Panc1 (cell line): ENCODE measurements at regions not wholly inside any gene's neighbourhood (a gene's known extent, or its start where the extent isn't known, plus 50 kb on each side); places are given as distances from the start of the nearest gene placed in this dataset.

ENCODE experiments used
- ATAC-seq: fragments of 200-7000 bp; cut with Tn5 transposase; 2 replicates; pipeline ENCODE4 v1.9.1; 2020; ENCODE audit warnings: mild to moderate bottlenecking, moderate library complexity
- BruUV-seq: library from RNA; stranded (reverse); fragments of 400-500 nt; replicated peaks from 2 replicates; lab custom pipeline; 2021; lab: Mats Ljungman, UMichigan
- CTCF ChIA-PET: fragments of 300-600 bp; sonication (Branson Sonifier 250); formaldehyde crosslinking; loops from one replicate; lab custom pipeline; 2022; ENCODE audit warnings: antibody characterized with exemption; lab: Charles Lee
- POLR2A ChIA-PET: fragments of 300-600 bp; sonication (Branson Sonifier 250); formaldehyde crosslinking; loops from one replicate; lab custom pipeline; 2022; ENCODE audit warnings: antibody characterized with exemption; lab: Charles Lee
- DNase-seq: peaks from one replicate; pipeline ENCODE4 v3.0.0-alpha.2; 2010; ENCODE audit warnings: low read depth, low spot score
- H3K27ac ChIP-seq: 2 replicates; pipeline ENCODE4 v1.5.1; 2011; ENCODE audit warnings: mild to moderate bottlenecking, low read length, inconsistent platforms
- H3K27me3 ChIP-seq: fragments of 200-500 bp; sonication (Bioruptor generic); 2 replicates; pipeline ENCODE4 v1.6.0; 2014; ENCODE audit warnings: low read length, inconsistent platforms; ENCODE audit not compliant: control insufficient read depth, insufficient read depth
- H3K36me3 ChIP-seq: fragments of 200-500 bp; sonication (Bioruptor generic); 2 replicates; pipeline ENCODE4 v1.5.1; 2014; ENCODE audit warnings: inconsistent platforms, mild to moderate bottlenecking, low read length, moderate library complexity; ENCODE audit not compliant: control insufficient read depth, insufficient read depth
- H3K4me1 ChIP-seq: 2 replicates; pipeline ENCODE4 v1.5.1; 2011; ENCODE audit warnings: inconsistent platforms, mild to moderate bottlenecking, low read length, moderate library complexity; ENCODE audit not compliant: control insufficient read depth, insufficient read depth
- H3K4me3 ChIP-seq, 2 experiments: 2 replicates each; pipeline ENCODE4 v1.5.1; 2011 to 2012; ENCODE audit warnings: low read depth in 2 of 2, low read length in 2 of 2, mild to moderate bottlenecking in 2 of 2, inconsistent platforms in 1 of 2, moderate library complexity in 1 of 2
- H3K9me3 ChIP-seq: fragments of 200-500 bp; sonication (Bioruptor generic); 2 replicates; pipeline ENCODE4 v1.5.1; 2014; ENCODE audit warnings: low read depth, mild to moderate bottlenecking, inconsistent platforms, low read length, moderate library complexity; ENCODE audit not compliant: control insufficient read depth, insufficient read depth
- CTCF ChIP-seq: fragments of 450-650 bp; IDR thresholded peaks from 2 replicates; pipeline ENCODE4 v1.5.1; 2017; ENCODE audit warnings: mild to moderate bottlenecking
- POLR2AphosphoS5 ChIP-seq: IDR thresholded peaks from 2 replicates; pipeline ENCODE4 v1.6.1; 2012; ENCODE audit warnings: mild to moderate bottlenecking, low read depth, low read length, moderate library complexity
- REST ChIP-seq, 2 experiments: IDR thresholded peaks; 2 replicates each; pipeline ENCODE4 v1.6.1; 2011 to 2012; ENCODE audit warnings: low read depth in 2 of 2, control low read depth in 1 of 2, low read length in 1 of 2, mild to moderate bottlenecking in 1 of 2, moderate library complexity in 1 of 2; ENCODE audit not compliant: insufficient read depth in 1 of 2
- SIN3A ChIP-seq: IDR thresholded peaks from 2 replicates; pipeline ENCODE4 v1.6.1; 2012; ENCODE audit warnings: low read depth, mild to moderate bottlenecking, low read length, moderate library complexity, borderline replicate concordance; ENCODE audit not compliant: insufficient read depth
- TCF7L2 ChIP-seq: IDR thresholded peaks from 2 replicates; pipeline ENCODE4 v1.6.1; 2011; ENCODE audit warnings: mild to moderate bottlenecking, low read depth, low read length, inconsistent platforms
- in situ Hi-C: cut with HindIII; loops from 2 replicates; pipeline ENCODE4 v1.10.0; 2016; ENCODE audit warnings: low sequenced_read_pairs, low pct_unique_long_range_greater_than_20kb
- intact Hi-C: fragments of 100-400 bp; cut with micrococcal nuclease; formaldehyde crosslinking; loops from one replicate; pipeline ENCODE4 v1.10.0; 2022; ENCODE audit not compliant: unreplicated experiment

- no peak overlapping the region for H3K27ac ChIP-seq
- no peak for ATAC-seq
- H3K36me3 ChIP-seq = no peaks in the 10 kb centered on the region
- H3K4me3 ChIP-seq = no peak overlapping the region
- TF ChIP-seq POLR2AphosphoS5 = no peak
- TF ChIP-seq TCF7L2 = no peak
- no peak for TF ChIP-seq REST (IDR thresholded peaks at IDR 0.05; ENCODE audit: insufficient read depth in 1 of 2, low read depth in 2 of 2, low read length in 1 of 2)
- TF ChIP-seq CTCF = no peak
- no peak for TF ChIP-seq SIN3A
- ChIA-PET CTCF (no interaction called here), POLR2A (no interaction called here)
- H3K27me3 ChIP-seq = no peaks in the 10 kb centered on the region
- H3K4me1 ChIP-seq = no peaks in the 10 kb centered on the region
- intact Hi-C loops (no loop called here), in situ Hi-C loops (no loop called here)
- H3K9me3 ChIP-seq = no peaks in the 10 kb centered on the region
- no peak for DNase-seq
- no TSS peak for BruUV-seq
These were observed 679.0 kb downstream of the AACS start for GRCh38 chr12:125744201-125744600.

GRCh38 chr12:125755512-125755911 is 690.3 kb downstream of the AACS start:
- Histone ChIP-seq H3K9me3 (peaks cover 5% of the 10 kb centered on the region; the same call in 1 of the 2 replicates), H3K27me3 (no peaks in the 10 kb centered on the region), H3K4me3 (no peak overlapping the region), H3K4me1 (no peaks in the 10 kb centered on the region), H3K36me3 (no peaks in the 10 kb centered on the region), H3K27ac (no peak overlapping the region)
- TF ChIP-seq SIN3A = no peak
- TF ChIP-seq TCF7L2 = no peak
- no peak for TF ChIP-seq CTCF
- no peak for TF ChIP-seq POLR2AphosphoS5
- TF ChIP-seq REST (IDR thresholded peaks at IDR 0.05; ENCODE audit: insufficient read depth in 1 of 2, low read depth in 2 of 2, low read length in 1 of 2) = no peak
- ChIA-PET CTCF (no interaction called here), POLR2A (no interaction called here)
- no peak for ATAC-seq
- intact Hi-C loops = no loop called here
- in situ Hi-C loops = no loop called here
- DNase-seq = no peak
- BruUV-seq = no TSS peak
